Neural crest cell (in vitro differentiated cells): ENCODE measurements at regions not wholly inside any gene's neighbourhood (a gene's known extent, or its start where the extent isn't known, plus 50 kb on each side); places are given as distances from the start of the nearest gene placed in this dataset.

ENCODE experiments used
- DNase-seq: peaks from one replicate; pipeline ENCODE4 v3.0.0; 2021; ENCODE audit warnings: low read depth, mixed read lengths, low spot score
- H3K27ac Mint-ChIP-seq: one replicate; pipeline ENCODE4 v1.8.0; 2021; ENCODE audit warnings: mild to moderate bottlenecking, mixed read lengths; ENCODE audit not compliant: unreplicated experiment
- H3K27me3 Mint-ChIP-seq: 2 replicates; pipeline ENCODE4 v1.8.0; 2021; ENCODE audit warnings: low read depth, mild to moderate bottlenecking, mixed read lengths
- H3K36me3 Mint-ChIP-seq: 2 replicates; pipeline ENCODE4 v1.8.0; 2021; ENCODE audit warnings: low read depth, mild to moderate bottlenecking, mixed read lengths
- H3K4me1 Mint-ChIP-seq: 2 replicates; pipeline ENCODE4 v1.8.0; 2021; ENCODE audit warnings: mixed read lengths
- H3K4me3 Mint-ChIP-seq: one replicate; pipeline ENCODE4 v1.8.0; 2021; ENCODE audit warnings: mild to moderate bottlenecking, mixed read lengths
- H3K9me3 Mint-ChIP-seq: 2 replicates; pipeline ENCODE4 v1.8.0; 2021; ENCODE audit warnings: mixed read lengths
- CTCF ChIP-seq: fragments of 200-600 bp; sonication (generic); conservative IDR thresholded peaks from 2 replicates; pipeline ENCODE4 v1.5.0; 2021; ENCODE audit warnings: antibody characterized with exemption, mild to moderate bottlenecking

GRCh38 chr12:127182018-127182417, 1085.0 kb upstream of the TMEM132C start:
- Mint-ChIP-seq H3K4me3 (no peak overlapping the region), H3K4me1 (no peaks in the 10 kb centered on the region), H3K9me3 (peaks cover 8% of the 10 kb centered on the region), H3K36me3 (no peaks in the 10 kb centered on the region), H3K27ac (no peak overlapping the region), H3K27me3 (no peaks in the 10 kb centered on the region)
- no peak for TF ChIP-seq CTCF
- no peak for DNase-seq

GRCh38 chr12:127189992-127190391, 1077.0 kb upstream of the TMEM132C start:
- Mint-ChIP-seq H3K4me3 (no peak overlapping the region), H3K9me3 (no peaks in the 10 kb centered on the region), H3K27me3 (no peaks in the 10 kb centered on the region), H3K27ac (no peak overlapping the region), H3K36me3 (no peaks in the 10 kb centered on the region), H3K4me1 (no peaks in the 10 kb centered on the region)
- TF ChIP-seq CTCF = no peak
- no peak for DNase-seq

- no peak overlapping the region for H3K4me3 Mint-ChIP-seq
- H3K4me1 Mint-ChIP-seq = no peaks in the 10 kb centered on the region
- no peak for TF ChIP-seq CTCF
- H3K9me3 Mint-ChIP-seq = no peaks in the 10 kb centered on the region
- DNase-seq = no peak
- no peaks in the 10 kb centered on the region for H3K27me3 Mint-ChIP-seq
- H3K27ac Mint-ChIP-seq = no peak overlapping the region
- H3K36me3 Mint-ChIP-seq = no peaks in the 10 kb centered on the region
These were observed 1075.8 kb upstream of the TMEM132C start for GRCh38 chr12:127191129-127191528.

GRCh38 chr12:127192391-127192790, 1074.6 kb upstream of the TMEM132C start:
- no peaks in the 10 kb centered on the region for H3K4me1 Mint-ChIP-seq
- H3K36me3 Mint-ChIP-seq = no peaks in the 10 kb centered on the region
- TF ChIP-seq CTCF = no peak
- no peaks in the 10 kb centered on the region for H3K9me3 Mint-ChIP-seq
- no peak overlapping the region for H3K4me3 Mint-ChIP-seq
- no peak overlapping the region for H3K27ac Mint-ChIP-seq
- DNase-seq = no peak
- peaks cover under 1% of the 10 kb centered on the region for H3K27me3 Mint-ChIP-seq

GRCh38 chr12:127193341-127193740, 1073.6 kb upstream of the TMEM132C start:
- Mint-ChIP-seq H3K4me1 (no peaks in the 10 kb centered on the region), H3K36me3 (no peaks in the 10 kb centered on the region), H3K27me3 (peaks cover 5% of the 10 kb centered on the region), H3K27ac (no peak overlapping the region), H3K4me3 (no peak overlapping the region), H3K9me3 (no peaks in the 10 kb centered on the region)
- no peak for TF ChIP-seq CTCF
- DNase-seq = no peak

- peaks cover 5% of the 10 kb centered on the region for H3K27me3 Mint-ChIP-seq
- TF ChIP-seq CTCF = no peak
- H3K9me3 Mint-ChIP-seq = no peaks in the 10 kb centered on the region
- DNase-seq = no peak
- no peak overlapping the region for H3K27ac Mint-ChIP-seq
- H3K4me3 Mint-ChIP-seq = no peak overlapping the region
- no peaks in the 10 kb centered on the region for H3K36me3 Mint-ChIP-seq
- no peaks in the 10 kb centered on the region for H3K4me1 Mint-ChIP-seq
These were observed 1072.8 kb upstream of the TMEM132C start for GRCh38 chr12:127194176-127194575.
